RKO (cell line): ENCODE measurements at regions not wholly inside any gene's neighbourhood (a gene's known extent, or its start where the extent isn't known, plus 50 kb on each side); places are given as distances from the start of the nearest gene placed in this dataset.
"Not testable (repeated sequence)": the region's sequence is repeated elsewhere in the genome, so short reads cannot be mapped to it uniquely, and the experiment has no call there.

ENCODE experiments used
- DNase-seq: peaks from one replicate; pipeline ENCODE4 v3.0.0-alpha.2; 2016; ENCODE audit warnings: low spot score

GRCh38 chr6:135655055-135655454, 157.5 kb upstream of the AHI1 start:
- no peak for DNase-seq

GRCh38 chr6:135657207-135657606, 159.7 kb upstream of the AHI1 start:
- no peak for DNase-seq

GRCh38 chr6:135658481-135658880, 160.9 kb upstream of the AHI1 start:
- no peak for DNase-seq

GRCh38 chr6:135658916-135659315, 161.4 kb upstream of the AHI1 start:
- no peak for DNase-seq

GRCh38 chr6:135664527-135664926, 167.0 kb upstream of the AHI1 start:
- no peak for DNase-seq

- DNase-seq: no peak
Measured at GRCh38 chr6:135665935-135666334, 168.4 kb upstream of the AHI1 start.

GRCh38 chr6:135667691-135668455, 170.3 kb upstream of the AHI1 start:
- no peak for DNase-seq

- DNase-seq: no peak
Measured at GRCh38 chr6:135672256-135672655, 174.7 kb upstream of the AHI1 start.

- DNase-seq: no peak
Measured at GRCh38 chr6:135673501-135674309, 176.2 kb upstream of the AHI1 start.

GRCh38 chr6:135675026-135675425, 176.5 kb upstream of the PDE7B start:
- no peak for DNase-seq

- peak; percentile 49 for DNase-seq
Measured at GRCh38 chr6:135675862-135676261, 175.6 kb upstream of the PDE7B start.

GRCh38 chr6:135680964-135681913, 170.3 kb upstream of the PDE7B start:
- DNase-seq: no peak

GRCh38 chr6:135686784-135687301, 164.7 kb upstream of the PDE7B start:
- no peak for DNase-seq

GRCh38 chr6:135688476-135688875, 163.0 kb upstream of the PDE7B start:
- DNase-seq: not testable (repeated sequence)

- no peak for DNase-seq
Measured at GRCh38 chr6:135692426-135692825, 159.1 kb upstream of the PDE7B start.

GRCh38 chr6:135693811-135694370, 157.6 kb upstream of the PDE7B start:
- no peak for DNase-seq

GRCh38 chr6:135699705-135700104, 151.8 kb upstream of the PDE7B start:
- no peak for DNase-seq

GRCh38 chr6:135701426-135701825, 150.1 kb upstream of the PDE7B start:
- no peak for DNase-seq

- no peak for DNase-seq
Measured at GRCh38 chr6:135703007-135703406, 148.5 kb upstream of the PDE7B start.

GRCh38 chr6:135703621-135704020, 147.9 kb upstream of the PDE7B start:
- no peak for DNase-seq

GRCh38 chr6:135707426-135707825, 144.1 kb upstream of the PDE7B start:
- DNase-seq: no peak

GRCh38 chr6:135710042-135710441, 141.5 kb upstream of the PDE7B start:
- no peak for DNase-seq
